ENCODE measurements at regions not wholly inside any gene's neighbourhood (a gene's known extent, or its start where the extent isn't known, plus 50 kb on each side); places are given as distances from the start of the nearest gene placed in this dataset.

- TF ChIP-seq CTCF (conservative IDR thresholded peaks at IDR 0.05; ENCODE audit: low read depth, low read length) (no peak), EZH2 (IDR thresholded peaks at IDR 0.05; ENCODE audit: borderline replicate concordance, low read depth, low read length, poor library complexity, severe bottlenecking) (no peak)
Observed at GRCh38 chr6:87815449-87815848, 113.4 kb upstream of the AKIRIN2 start.
